Aorta (tissue), 5 donors: ENCODE measurements at regions not wholly inside any gene's neighbourhood (a gene's known extent, or its start where the extent isn't known, plus 50 kb on each side); places are given as distances from the start of the nearest gene placed in this dataset.

ENCODE experiments used
- ATAC-seq: fragments of 200-7000 bp; cut with Tn5 transposase; one replicate; pipeline ENCODE4 v1.9.1; 2022; ENCODE audit warnings: moderate library complexity; ENCODE audit not compliant: low FRiP score
- DNase-seq, 2 donors: peaks; one replicate each; pipeline ENCODE4 v3.0.0-alpha.2; 2020
- H3K27ac ChIP-seq, 2 donors: one replicate each; pipeline ENCODE4 v1.5.1; 2013; ENCODE audit warnings: low read length in 2 of 2, mild to moderate bottlenecking in 2 of 2, moderate library complexity in 2 of 2, control low read depth in 1 of 2, inconsistent platforms in 1 of 2, low read depth in 1 of 2
- H3K27me3 ChIP-seq, 2 donors: one replicate each; pipeline ENCODE4 v1.6.1; 2013; ENCODE audit warnings: control low read depth in 1 of 2, low read length in 1 of 2, mild to moderate bottlenecking in 1 of 2, moderate library complexity in 1 of 2; ENCODE audit not compliant: insufficient read depth in 2 of 2, control insufficient read depth in 1 of 2
- H3K36me3 ChIP-seq, 2 donors: one replicate each; pipeline ENCODE4 v1.6.1; 2013; ENCODE audit warnings: control low read depth in 1 of 2, low read length in 1 of 2, mild to moderate bottlenecking in 1 of 2; ENCODE audit not compliant: insufficient read depth in 2 of 2, control insufficient read depth in 1 of 2
- H3K4me1 ChIP-seq, 2 donors: one replicate each; pipeline ENCODE4 v1.6.1; 2013; ENCODE audit warnings: low read length in 2 of 2, control low read depth in 1 of 2, mild to moderate bottlenecking in 1 of 2, moderate library complexity in 1 of 2; ENCODE audit not compliant: insufficient read depth in 2 of 2, control insufficient read depth in 1 of 2
- H3K4me3 ChIP-seq, 2 donors: one replicate each; pipeline ENCODE4 v1.5.1; 2013; ENCODE audit warnings: low read length in 2 of 2, control low read depth in 1 of 2, mild to moderate bottlenecking in 1 of 2
- H3K9me3 ChIP-seq: one replicate; pipeline ENCODE4 v1.6.1; 2013; ENCODE audit warnings: mild to moderate bottlenecking, low read length; ENCODE audit not compliant: control insufficient read depth
- WGBS, 2 donors: extraction: QIAGEN DNeasy Blood & Tissue Kit; methylation state at CpG; one replicate each; pipeline ENCODE4 v1.1.7; 2013; 5-methylcytosine and 5-hydroxymethylcytosine counted together
- intact Hi-C, 2 donors: fragments of 100-400 bp; cut with DNase I; formaldehyde crosslinking; loops; one replicate each; pipeline versions ENCODE4 v1.14.2 to v1.15.0; 2022
- donor health status: healthy with polysubstance abuse.
- donor health status: Bipolar disorder and iron deficiency.
- donor health status: DM: no; HTN: no; CAD: no.
- donor health status: DM: no; HTN: no; CAD: no.
- donor health status: DM: yes; HTN: yes; CAD: no.

GRCh38 chr5:27312291-27312893, 274.0 kb upstream of the CDH9 start:
- DNase-seq: no peak
- Histone ChIP-seq H3K27ac (no peak overlapping the region), H3K9me3 (no peaks in the 10 kb centered on the region), H3K36me3 (no peaks in the 10 kb centered on the region), H3K27me3 (no peaks in the 10 kb centered on the region), H3K4me3 (no peak overlapping the region), H3K4me1 (no peaks in the 10 kb centered on the region)
- 82 to 86% methylated on average over 5 of the region's 5 CpGs for WGBS, 2 donors
- ATAC-seq: no peak
- intact Hi-C loops: no loop called here

DNA sequence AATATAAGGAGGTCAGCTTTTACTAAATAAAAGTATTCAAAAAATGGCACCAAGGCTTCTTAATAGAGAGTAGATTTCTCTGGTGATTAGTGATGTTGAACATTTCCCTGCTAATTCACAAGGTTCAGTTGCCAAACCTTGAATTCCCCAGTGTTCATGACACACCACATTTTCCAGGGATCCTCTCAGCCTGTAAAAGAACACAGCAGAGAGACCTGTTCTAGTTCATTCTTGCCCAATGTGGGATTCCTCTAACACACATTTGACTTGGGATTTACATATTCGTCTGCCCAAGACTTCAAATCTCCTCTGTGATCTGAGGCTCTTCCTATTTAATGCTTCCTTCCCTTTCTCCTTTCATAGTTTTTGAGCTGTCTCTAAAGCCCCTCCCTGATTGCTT, 273.2 kb upstream of the CDH9 start:
- H3K27me3 ChIP-seq: no peaks in the 10 kb centered on the region
- 61 to 64% methylated on average over 1 of the region's 1 CpG for WGBS, 2 donors
- H3K4me3 ChIP-seq: no peak overlapping the region
- no peak for ATAC-seq
- no peaks in the 10 kb centered on the region for H3K4me1 ChIP-seq
- H3K36me3 ChIP-seq: no peaks in the 10 kb centered on the region
- no peak overlapping the region for H3K27ac ChIP-seq
- DNase-seq: no peak
- no peaks in the 10 kb centered on the region for H3K9me3 ChIP-seq
- intact Hi-C loops: no loop called here

DNA sequence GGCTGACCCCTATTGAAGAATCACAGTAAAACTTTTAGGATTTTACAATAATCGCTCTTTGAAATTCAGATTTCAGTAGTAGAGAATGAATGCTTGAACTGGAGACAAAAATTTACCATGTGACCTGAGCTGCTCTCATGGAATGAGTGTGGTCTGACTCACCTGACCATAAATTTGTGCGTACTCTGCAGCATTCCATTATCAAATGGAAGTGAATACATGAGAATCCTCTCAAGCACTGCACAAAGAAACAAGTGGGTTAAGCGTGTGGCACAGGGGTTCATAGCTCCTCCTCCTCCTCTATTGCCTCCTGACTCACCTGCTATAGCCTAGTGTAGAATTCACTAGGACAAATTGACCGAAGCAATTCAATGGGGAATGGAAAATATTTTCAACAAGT, 269.8 kb upstream of the CDH9 start:
- no peaks in the 10 kb centered on the region for H3K36me3 ChIP-seq
- H3K4me3 ChIP-seq: no peak overlapping the region
- H3K4me1 ChIP-seq: no peaks in the 10 kb centered on the region
- H3K27ac ChIP-seq: no peak overlapping the region
- no peaks in the 10 kb centered on the region for H3K9me3 ChIP-seq
- intact Hi-C loops: no loop called here
- no peak for DNase-seq
- WGBS, 2 donors: 88 to 95% methylated on average over 4 of the region's 4 CpGs
- H3K27me3 ChIP-seq: no peaks in the 10 kb centered on the region
- no peak for ATAC-seq

DNA sequence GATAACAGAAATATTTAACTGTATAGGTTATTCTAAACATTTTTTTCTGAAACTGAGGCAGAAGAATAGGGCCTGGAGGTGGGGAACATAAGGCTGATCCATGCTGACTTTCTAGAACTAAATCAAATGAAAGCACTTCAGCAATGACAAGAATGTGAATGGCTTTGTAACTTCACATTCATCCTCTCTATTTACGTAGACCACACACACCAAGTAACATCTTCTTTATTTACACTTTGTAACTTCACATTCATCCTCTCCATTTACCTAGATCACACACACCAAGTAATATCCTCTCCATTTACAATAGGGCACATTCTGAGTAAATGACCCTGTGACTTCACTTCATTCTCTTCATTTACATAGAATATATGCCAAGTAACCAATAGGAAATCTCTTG, 251.8 kb upstream of the CDH9 start:
- Histone ChIP-seq H3K27ac (no peak overlapping the region), H3K4me3 (no peak overlapping the region), H3K4me1 (no peaks in the 10 kb centered on the region), H3K9me3 (no peaks in the 10 kb centered on the region), H3K36me3 (no peaks in the 10 kb centered on the region), H3K27me3 (no peaks in the 10 kb centered on the region)
- intact Hi-C loops: no loop called here
- ATAC-seq (no peak), DNase-seq (no peak)
- WGBS, 2 donors: 33 to 60% methylated on average over 1 of the region's 1 CpG

DNA sequence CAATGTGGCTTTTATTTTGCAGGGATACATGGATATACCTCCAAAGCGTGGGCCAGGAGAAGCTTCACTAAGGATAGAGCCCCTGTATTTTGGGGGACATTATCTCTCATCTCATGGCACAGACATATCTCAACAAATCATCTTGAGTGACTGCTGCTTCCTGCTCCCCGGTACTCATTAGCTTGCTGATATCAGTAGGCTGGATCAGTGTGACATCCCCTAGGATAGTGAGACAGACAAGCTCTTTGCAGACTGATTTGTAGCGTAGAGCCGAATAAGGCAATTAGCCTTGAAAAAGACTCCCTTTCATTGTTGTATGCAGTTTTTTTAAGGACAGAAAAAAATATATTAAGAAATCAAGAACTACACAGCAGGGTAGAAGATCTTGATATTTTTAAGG, 237.7 kb upstream of the CDH9 start:
- H3K27ac ChIP-seq: no peak overlapping the region
- no peaks in the 10 kb centered on the region for H3K36me3 ChIP-seq
- no peaks in the 10 kb centered on the region for H3K9me3 ChIP-seq
- H3K4me1 ChIP-seq: no peaks in the 10 kb centered on the region
- 66 to 72% methylated on average over 4 of the region's 4 CpGs for WGBS, 2 donors
- no peaks in the 10 kb centered on the region for H3K27me3 ChIP-seq
- no peak overlapping the region for H3K4me3 ChIP-seq
- ATAC-seq: no peak
- DNase-seq: no peak
- intact Hi-C loops: no loop called here

DNA sequence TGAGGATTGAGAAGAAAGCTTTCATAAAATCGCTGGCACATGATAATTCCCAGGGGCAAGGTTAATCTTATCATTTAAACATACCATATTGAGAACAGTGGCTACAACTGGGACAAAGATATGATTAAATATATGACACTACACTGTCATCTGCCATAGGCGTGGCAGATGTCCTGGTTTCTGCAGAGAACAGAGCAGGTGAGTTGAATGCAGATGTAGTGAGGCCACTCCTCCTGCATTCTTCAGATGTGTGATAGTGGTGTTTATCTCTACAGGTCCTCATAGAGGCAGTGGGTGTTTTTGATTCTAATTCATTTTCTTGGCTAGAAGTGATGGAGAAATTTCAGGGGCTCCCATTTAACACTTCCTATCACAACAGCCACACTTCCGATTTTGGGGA, 237.0 kb upstream of the CDH9 start:
- DNase-seq (no peak), ATAC-seq (no peak)
- Histone ChIP-seq H3K4me1 (no peaks in the 10 kb centered on the region), H3K4me3 (no peak overlapping the region), H3K27me3 (no peaks in the 10 kb centered on the region), H3K36me3 (no peaks in the 10 kb centered on the region), H3K9me3 (no peaks in the 10 kb centered on the region), H3K27ac (no peak overlapping the region)
- intact Hi-C loops: no loop called here
- 77 to 81% methylated on average over 3 of the region's 3 CpGs for WGBS, 2 donors

DNA sequence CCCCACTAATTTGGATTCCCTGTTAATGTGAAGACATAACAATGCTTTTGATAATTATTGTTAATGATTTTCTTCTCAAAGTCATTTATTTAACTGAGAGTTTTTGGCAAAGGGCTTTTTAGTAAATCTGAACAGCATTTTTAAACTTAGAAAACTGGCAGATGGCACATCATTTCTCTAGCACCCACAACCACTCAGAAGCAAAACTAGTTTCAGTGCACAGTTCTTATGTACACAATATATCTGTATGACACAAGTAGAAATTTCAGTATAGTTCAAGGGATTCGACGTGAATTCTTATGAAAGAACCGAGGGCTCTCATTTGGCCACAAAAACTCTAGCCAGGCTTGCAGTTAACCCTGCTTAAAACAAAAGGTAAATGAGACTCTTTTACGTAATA, 231.4 kb upstream of the CDH9 start:
- H3K4me3 ChIP-seq: no peak overlapping the region
- intact Hi-C loops: no loop called here
- H3K27me3 ChIP-seq: no peaks in the 10 kb centered on the region
- no peaks in the 10 kb centered on the region for H3K9me3 ChIP-seq
- WGBS, 2 donors: 86 to 87% methylated on average over 4 of the region's 4 CpGs
- H3K27ac ChIP-seq: no peak overlapping the region
- DNase-seq (no peak), ATAC-seq (no peak)
- no peaks in the 10 kb centered on the region for H3K36me3 ChIP-seq
- H3K4me1 ChIP-seq: no peaks in the 10 kb centered on the region

DNA sequence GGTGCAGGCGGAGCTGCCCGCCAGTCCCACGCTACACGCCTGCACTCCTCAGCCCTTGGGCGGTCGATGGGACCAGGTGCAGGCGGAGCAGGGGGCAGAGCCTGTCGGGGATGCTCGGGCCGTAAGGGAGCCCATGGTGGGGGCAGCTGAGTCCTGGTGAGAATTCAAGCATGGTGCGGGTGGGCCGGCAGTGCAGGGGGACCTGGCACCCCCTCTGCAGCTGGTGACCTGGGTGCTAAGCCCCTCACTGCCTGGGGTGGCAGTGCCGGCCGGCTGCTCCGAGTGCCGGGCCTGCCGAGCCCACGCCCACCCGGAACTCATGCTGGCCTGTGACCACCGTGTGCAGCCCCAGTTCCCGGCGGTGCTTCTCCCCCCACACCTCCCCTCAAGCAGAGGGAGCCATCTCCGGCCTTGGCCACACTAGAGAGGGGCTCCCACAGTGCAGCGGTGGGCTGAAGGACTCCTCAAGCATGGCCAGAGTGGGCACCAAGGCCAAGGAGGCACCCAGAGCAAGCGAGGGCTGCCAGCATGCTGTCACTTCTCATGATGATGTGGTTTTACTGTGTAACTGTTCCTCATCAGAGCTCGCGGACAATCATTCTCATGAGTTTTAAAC, 228.9 kb upstream of the CDH9 start:
- Histone ChIP-seq H3K9me3 (peaks cover 2% of the 10 kb centered on the region), H3K4me1 (no peaks in the 10 kb centered on the region), H3K27ac (no peak overlapping the region), H3K4me3 (no peak overlapping the region), H3K36me3 (no peaks in the 10 kb centered on the region), H3K27me3 (no peaks in the 10 kb centered on the region)
- intact Hi-C loops: no loop called here
- WGBS, 2 donors: 95% methylated on average over 24 to 27 of the region's 27 CpGs
- no peak for DNase-seq
- peak; percentile 44 for ATAC-seq

- no peak overlapping the region for H3K27ac ChIP-seq
- H3K4me3 ChIP-seq: no peak overlapping the region
- H3K9me3 ChIP-seq: peaks cover 2% of the 10 kb centered on the region
- 3 to 5% methylated on average over 2 of the region's 2 CpGs for WGBS, 2 donors
- H3K4me1 ChIP-seq: no peaks in the 10 kb centered on the region
- intact Hi-C loops: no loop called here
- ATAC-seq: no peak
- no peaks in the 10 kb centered on the region for H3K36me3 ChIP-seq
- no peaks in the 10 kb centered on the region for H3K27me3 ChIP-seq
- DNase-seq: no peak
Measured at GRCh38 chr5:27266184-27266583, 227.8 kb upstream of the CDH9 start.
